HG03558 (cell line): ENCODE measurements at regions not wholly inside any gene's neighbourhood (a gene's known extent, or its start where the extent isn't known, plus 50 kb on each side); places are given as distances from the start of the nearest gene placed in this dataset.
"Not testable (repeated sequence)": the region's sequence is repeated elsewhere in the genome, so short reads cannot be mapped to it uniquely, and the experiment has no call there.

Experiments
- ATAC-seq: cut with Tn5 transposase; IDR thresholded peaks from one replicate; pipeline ENCODE4 v1.9.1; 2021; ENCODE audit warnings: moderate number of reproducible peaks; ENCODE audit not compliant: unreplicated experiment; ENCODE audit errors: extremely low read depth

GRCh38 chr21:33997436-33997835 lies 75.9 kb upstream of the MRPS6 start:
- ATAC-seq = no peak

GRCh38 chr21:33994373-33994772 lies 78.8 kb upstream of the ATP5PO start:
- ATAC-seq = no peak

GRCh38 chr21:33993286-33994231 lies 78.0 kb upstream of the ATP5PO start:
- ATAC-seq = no peak

- not testable (repeated sequence) for ATAC-seq
Observed at GRCh38 chr21:33992412-33992811, 76.8 kb upstream of the ATP5PO start.

- no peak for ATAC-seq
Observed at GRCh38 chr21:33991133-33991532, 75.5 kb upstream of the ATP5PO start.

GRCh38 chr21:33989440-33989839 lies 73.8 kb upstream of the ATP5PO start:
- ATAC-seq = no peak

- no peak for ATAC-seq
Observed at GRCh38 chr21:33988237-33989017, 72.8 kb upstream of the ATP5PO start.

GRCh38 chr21:33987461-33987860 lies 71.9 kb upstream of the ATP5PO start:
- no peak for ATAC-seq

GRCh38 chr21:33985117-33986050 lies 69.8 kb upstream of the ATP5PO start:
- no peak for ATAC-seq

- no peak for ATAC-seq
Observed at GRCh38 chr21:33984021-33984481, 68.4 kb upstream of the ATP5PO start.

- ATAC-seq = no peak
Observed at GRCh38 chr21:33981391-33982101, 65.9 kb upstream of the ATP5PO start.

- ATAC-seq = no peak
Observed at GRCh38 chr21:33980276-33980916, 64.8 kb upstream of the ATP5PO start.

- no peak for ATAC-seq
Observed at GRCh38 chr21:33978585-33978984, 63.0 kb upstream of the ATP5PO start.

- ATAC-seq = no peak
Observed at GRCh38 chr21:33977721-33978369, 62.2 kb upstream of the ATP5PO start.

- no peak for ATAC-seq
Observed at GRCh38 chr21:33977017-33977720, 61.6 kb upstream of the ATP5PO start.

- no peak for ATAC-seq
Observed at GRCh38 chr21:33976082-33977016, 60.7 kb upstream of the ATP5PO start.

- ATAC-seq = peak; percentile 67
Observed at GRCh38 chr21:33975548-33976081, 60.0 kb upstream of the ATP5PO start.
